ENCODE measurements at regions not wholly inside any gene's neighbourhood (a gene's known extent, or its start where the extent isn't known, plus 50 kb on each side); places are given as distances from the start of the nearest gene placed in this dataset.

GRCh38 chr10:108908096-108908495 is 1015.2 kb downstream of the XPNPEP1 start:
- Histone ChIP-seq H3K36me3 (replicated peaks in 1 of 2; ENCODE audit: control extremely low read depth in 1 of 2, control insufficient read depth in 1 of 2, extremely low read depth in 1 of 2, insufficient read depth in 2 of 2, low read length in 1 of 2) (no peaks in the 10 kb centered on the region), H3K27ac (ENCODE audit: low read length in 2 of 2) (no peak overlapping the region), H3K4me1 (ENCODE audit: control insufficient read depth in 2 of 2, insufficient read depth in 2 of 2, low read length in 2 of 2) (peaks cover 0 to 11% of the 10 kb centered on the region in 2 donors), H2AFZ (ENCODE audit: insufficient read depth, low read depth, low read length, poor library complexity, severe bottlenecking) (no peak overlapping the region), H4K20me1 (ENCODE audit: control insufficient read depth, insufficient read depth, low read length, poor library complexity, severe bottlenecking) (no peaks in the 10 kb centered on the region), H3K9ac (ENCODE audit: low read length) (no peak overlapping the region), H3K9me3 (ENCODE audit: control extremely low read depth in 1 of 3, control insufficient read depth in 2 of 3, insufficient read depth in 1 of 3, low read length in 2 of 3) (peaks cover 0 to 8% (median 0%) of the 10 kb centered on the region in 3 donors), H3K27me3 (replicated peaks in 1 of 4; ENCODE audit: control extremely low read depth in 1 of 4, control insufficient read depth in 3 of 4, insufficient read depth in 4 of 4, low read length in 3 of 4) (peaks cover 0 to 12% (median 7%) of the 10 kb centered on the region in 4 experiments), H3K4me2 (replicated peaks; ENCODE audit: low read depth, low read length, poor library complexity, severe bottlenecking) (no peak overlapping the region), H3K4me3 (ENCODE audit: control extremely low read depth in 1 of 5, extremely low read depth in 1 of 5, insufficient read depth in 1 of 5, low read depth in 2 of 5, low read length in 4 of 5) (no peak overlapping the region), H3K79me2 (ENCODE audit: control insufficient read depth, insufficient read depth, low read length) (no peaks in the 10 kb centered on the region)
- Mint-ChIP-seq H3K27me3 (peaks cover 18% of the 10 kb centered on the region), H3K4me3 (no peak overlapping the region), H3K9me3 (ENCODE audit: insufficient read depth) (no peaks in the 10 kb centered on the region), H3K4me1 (no peaks in the 10 kb centered on the region), H3K27ac (no peak overlapping the region)
- ATAC-seq (ENCODE audit: low read depth) (no peak), DNase-seq (no peak)
- TF ChIP-seq, protein P1, sequence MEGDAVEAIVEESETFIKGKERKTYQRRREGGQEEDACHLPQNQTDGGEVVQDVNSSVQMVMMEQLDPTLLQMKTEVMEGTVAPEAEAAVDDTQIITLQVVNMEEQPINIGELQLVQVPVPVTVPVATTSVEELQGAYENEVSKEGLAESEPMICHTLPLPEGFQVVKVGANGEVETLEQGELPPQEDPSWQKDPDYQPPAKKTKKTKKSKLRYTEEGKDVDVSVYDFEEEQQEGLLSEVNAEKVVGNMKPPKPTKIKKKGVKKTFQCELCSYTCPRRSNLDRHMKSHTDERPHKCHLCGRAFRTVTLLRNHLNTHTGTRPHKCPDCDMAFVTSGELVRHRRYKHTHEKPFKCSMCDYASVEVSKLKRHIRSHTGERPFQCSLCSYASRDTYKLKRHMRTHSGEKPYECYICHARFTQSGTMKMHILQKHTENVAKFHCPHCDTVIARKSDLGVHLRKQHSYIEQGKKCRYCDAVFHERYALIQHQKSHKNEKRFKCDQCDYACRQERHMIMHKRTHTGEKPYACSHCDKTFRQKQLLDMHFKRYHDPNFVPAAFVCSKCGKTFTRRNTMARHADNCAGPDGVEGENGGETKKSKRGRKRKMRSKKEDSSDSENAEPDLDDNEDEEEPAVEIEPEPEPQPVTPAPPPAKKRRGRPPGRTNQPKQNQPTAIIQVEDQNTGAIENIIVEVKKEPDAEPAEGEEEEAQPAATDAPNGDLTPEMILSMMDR (IDR thresholded peaks at IDR 0.05): no peak
- no peak for TF ChIP-seq EZH2 (IDR thresholded peaks at IDR 0.05; ENCODE audit: borderline replicate concordance, insufficient read depth, low read depth, low read length, poor library complexity, severe bottlenecking)
- ChIA-PET POLR2A (no interaction called here), CTCF (no interaction called here)
- WGBS (ENCODE audit: insufficient coverage): no CpG with 5 or more reads among the region's 1 CpG
- intact Hi-C loops (cut with micrococcal nuclease): no loop called here

DNA sequence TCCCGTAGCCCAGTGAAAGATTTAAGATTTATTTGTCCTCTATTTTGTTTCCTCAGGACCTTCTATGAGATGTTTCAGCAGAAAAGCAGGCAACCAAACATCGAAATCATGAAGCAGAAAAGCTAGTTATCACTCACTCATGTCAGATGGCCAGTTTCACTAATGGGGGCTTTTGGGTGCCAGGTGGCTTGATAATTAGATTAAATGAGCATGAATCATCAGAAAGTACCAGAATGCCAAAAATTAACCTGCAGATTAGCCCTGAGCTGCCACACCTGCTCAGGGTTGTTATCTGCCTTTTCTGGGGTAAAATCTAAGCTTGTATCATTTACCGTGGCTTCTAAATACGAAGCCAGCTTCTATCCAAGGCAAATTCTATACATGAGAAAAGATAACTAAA is 1017.5 kb downstream of the XPNPEP1 start:
- H3K4me3 Mint-ChIP-seq: no peak overlapping the region
- Histone ChIP-seq H3K36me3 (replicated peaks in 1 of 2; ENCODE audit: control extremely low read depth in 1 of 2, control insufficient read depth in 1 of 2, extremely low read depth in 1 of 2, insufficient read depth in 2 of 2, low read length in 1 of 2) (no peaks in the 10 kb centered on the region), H3K9me3 (ENCODE audit: control extremely low read depth in 1 of 3, control insufficient read depth in 2 of 3, insufficient read depth in 1 of 3, low read length in 2 of 3) (no peaks in the 10 kb centered on the region), H2AFZ (ENCODE audit: insufficient read depth, low read depth, low read length, poor library complexity, severe bottlenecking) (no peak overlapping the region), H3K27ac (ENCODE audit: low read length in 2 of 2) (no peak overlapping the region), H3K9ac (ENCODE audit: low read length) (no peak overlapping the region), H3K4me2 (replicated peaks; ENCODE audit: low read depth, low read length, poor library complexity, severe bottlenecking) (no peak overlapping the region), H4K20me1 (ENCODE audit: control insufficient read depth, insufficient read depth, low read length, poor library complexity, severe bottlenecking) (no peaks in the 10 kb centered on the region), H3K4me3 (ENCODE audit: control extremely low read depth in 1 of 5, extremely low read depth in 1 of 5, insufficient read depth in 1 of 5, low read depth in 2 of 5, low read length in 4 of 5) (no peak overlapping the region), H3K27me3 (replicated peaks in 1 of 4; ENCODE audit: control extremely low read depth in 1 of 4, control insufficient read depth in 3 of 4, insufficient read depth in 4 of 4, low read length in 3 of 4) (peaks cover 0 to 4% (median 1%) of the 10 kb centered on the region in 4 experiments), H3K4me1 (ENCODE audit: control insufficient read depth in 2 of 2, insufficient read depth in 2 of 2, low read length in 2 of 2) (peaks cover 9 to 11% of the 10 kb centered on the region in 2 donors), H3K79me2 (ENCODE audit: control insufficient read depth, insufficient read depth, low read length) (no peaks in the 10 kb centered on the region)
- ChIA-PET CTCF (interaction anchor here (0.9 kb wide), 1 partner anchor 24 kb away, joined by 3 read pairs; no protein-coding TSS in a partner anchor), POLR2A (no interaction called here)
- H3K27me3 Mint-ChIP-seq: peaks cover 6% of the 10 kb centered on the region
- no CpG with 5 or more reads among the region's 4 CpGs for WGBS (ENCODE audit: insufficient coverage)
- ATAC-seq (ENCODE audit: low read depth): no peak
- DNase-seq: no peak
- intact Hi-C loops (cut with micrococcal nuclease): no loop called here
- no peaks in the 10 kb centered on the region for H3K9me3 Mint-ChIP-seq (ENCODE audit: insufficient read depth)
- no peak for TF ChIP-seq EZH2 (IDR thresholded peaks at IDR 0.05; ENCODE audit: borderline replicate concordance, insufficient read depth, low read depth, low read length, poor library complexity, severe bottlenecking)
- TF ChIP-seq, protein P1 (IDR thresholded peaks at IDR 0.05): no peak
- peaks cover 13% of the 10 kb centered on the region for H3K4me1 Mint-ChIP-seq
- H3K27ac Mint-ChIP-seq: no peak overlapping the region

All from B cell (primary cell).